ENCODE measurements at regions not wholly inside any gene's neighbourhood (a gene's known extent, or its start where the extent isn't known, plus 50 kb on each side); places are given as distances from the start of the nearest gene placed in this dataset.
"Not testable (repeated sequence)": the region's sequence is repeated elsewhere in the genome, so short reads cannot be mapped to it uniquely, and the experiment has no call there.

- Histone ChIP-seq H3K27me3 (ENCODE audit: insufficient read depth, poor library complexity, severe bottlenecking) (no peaks in the 10 kb centered on the region), H3K4me3 (replicated peaks; ENCODE audit: insufficient read depth, low read length) (no peak overlapping the region), H3K27ac (replicated peaks) (no peak overlapping the region)
- 0 out of 2 replicates have a peak, but pooled peaks have one; percentile 39 for TF ChIP-seq POLR2AphosphoS5 (IDR thresholded peaks at IDR 0.05; ENCODE audit: low read depth)
- peak; percentile 99 for TF ChIP-seq SPI1 (IDR thresholded peaks at IDR 0.05; ENCODE audit: borderline replicate concordance, low read depth)
- no peak for TF ChIP-seq GABPA (IDR thresholded peaks at IDR 0.05; ENCODE audit: low read depth)
- DNase-seq (ENCODE audit: low read depth in 1 of 2, low spot score in 1 of 2): peak; percentile 45 to 69
Observed at GRCh38 chr5:30436691-30437090, 756.8 kb upstream of the CDH6 start.

GRCh38 chr5:30428866-30429407, 764.5 kb upstream of the CDH6 start:
- DNase-seq (ENCODE audit: low read depth in 1 of 2, low spot score in 1 of 2); H3K27me3 ChIP-seq (ENCODE audit: insufficient read depth, poor library complexity, severe bottlenecking); H3K27ac ChIP-seq (replicated peaks); H3K4me3 ChIP-seq (replicated peaks; ENCODE audit: insufficient read depth, low read length): not testable (repeated sequence)

GRCh38 chr5:30414078-30414477, 779.4 kb upstream of the CDH6 start:
- Histone ChIP-seq H3K27ac (replicated peaks) (no peak overlapping the region), H3K4me3 (replicated peaks; ENCODE audit: insufficient read depth, low read length) (no peak overlapping the region), H3K27me3 (ENCODE audit: insufficient read depth, poor library complexity, severe bottlenecking) (no peaks in the 10 kb centered on the region)
- TF ChIP-seq REST (IDR thresholded peaks at IDR 0.05; ENCODE audit: insufficient replicate concordance, low read depth) (no peak), POLR2AphosphoS5 (IDR thresholded peaks at IDR 0.05; ENCODE audit: low read depth) (no peak), SPI1 (IDR thresholded peaks at IDR 0.05; ENCODE audit: borderline replicate concordance, low read depth) (no peak), GABPA (IDR thresholded peaks at IDR 0.05; ENCODE audit: low read depth) (no peak), CTCF (IDR thresholded peaks at IDR 0.05; ENCODE audit: insufficient read depth, low read length) (no peak)
- no peak for DNase-seq (ENCODE audit: low read depth in 1 of 2, low spot score in 1 of 2)

GRCh38 chr5:30413540-30413939, 779.9 kb upstream of the CDH6 start:
- Histone ChIP-seq H3K27ac (replicated peaks) (no peak overlapping the region), H3K27me3 (ENCODE audit: insufficient read depth, poor library complexity, severe bottlenecking) (no peaks in the 10 kb centered on the region), H3K4me3 (replicated peaks; ENCODE audit: insufficient read depth, low read length) (no peak overlapping the region)
- TF ChIP-seq REST (IDR thresholded peaks at IDR 0.05; ENCODE audit: insufficient replicate concordance, low read depth) (no peak), POLR2AphosphoS5 (IDR thresholded peaks at IDR 0.05; ENCODE audit: low read depth) (no peak)
- no peak for DNase-seq (ENCODE audit: low read depth in 1 of 2, low spot score in 1 of 2)

GRCh38 chr5:30405821-30406220, 787.7 kb upstream of the CDH6 start:
- Histone ChIP-seq H3K27ac (replicated peaks) (no peak overlapping the region), H3K27me3 (ENCODE audit: insufficient read depth, poor library complexity, severe bottlenecking) (no peaks in the 10 kb centered on the region), H3K4me3 (replicated peaks; ENCODE audit: insufficient read depth, low read length) (no peak overlapping the region)
- DNase-seq (ENCODE audit: low read depth in 1 of 2, low spot score in 1 of 2): no peak
- TF ChIP-seq CTCF (IDR thresholded peaks at IDR 0.05; ENCODE audit: insufficient read depth, low read length): no peak
- no peak for TF ChIP-seq GABPA (IDR thresholded peaks at IDR 0.05; ENCODE audit: low read depth)
- TF ChIP-seq POLR2AphosphoS5 (IDR thresholded peaks at IDR 0.05; ENCODE audit: low read depth): no peak
- no peak for TF ChIP-seq SPI1 (IDR thresholded peaks at IDR 0.05; ENCODE audit: borderline replicate concordance, low read depth)
- TF ChIP-seq REST (IDR thresholded peaks at IDR 0.05; ENCODE audit: insufficient replicate concordance, low read depth): no peak

Data from HL-60 (cell line).